MCF 10A (cell line): ENCODE measurements at regions not wholly inside any gene's neighbourhood (a gene's known extent, or its start where the extent isn't known, plus 50 kb on each side); places are given as distances from the start of the nearest gene placed in this dataset.
A peak's percentile ranks its signal among the peaks of the same experiment; 100 is the strongest.

Source experiments
- BruUV-seq: library from RNA; stranded (reverse); fragments of 400-500 nt; replicated peaks from 2 replicates; lab custom pipeline; 2021; lab: Mats Ljungman, UMichigan
- CTCF ChIA-PET: fragments of 300-600 bp; sonication (Branson Sonifier 250); formaldehyde crosslinking; extraction: SDS; loops from one replicate; lab custom pipeline; 2021; ENCODE audit warnings: antibody characterized with exemption, inconsistent platforms; lab: Yijun Ruan, JAX
- POLR2A ChIA-PET: fragments of 300-600, 350-650 bp; sonication (Branson Sonifier 250); formaldehyde crosslinking; extraction: SDS; loops from one replicate; lab custom pipeline; 2020; ENCODE audit warnings: antibody characterized with exemption, inconsistent platforms; lab: Yijun Ruan, JAX
- DNase-seq: peaks from one replicate; pipeline ENCODE4 v3.0.0-alpha.2; 2018; ENCODE audit not compliant: unreplicated experiment
- H3K27ac Mint-ChIP-seq: one replicate; pipeline ENCODE4 v1.8.0; 2022; ENCODE audit warnings: mild to moderate bottlenecking, low read depth, mixed read lengths; ENCODE audit not compliant: unreplicated experiment
- H3K27me3 Mint-ChIP-seq: one replicate; pipeline ENCODE4 v1.8.0; 2022; ENCODE audit warnings: mixed read lengths; ENCODE audit not compliant: insufficient read depth, unreplicated experiment
- H3K36me3 Mint-ChIP-seq: one replicate; pipeline ENCODE4 v1.8.0; 2022; ENCODE audit warnings: mild to moderate bottlenecking, moderate library complexity, mixed read lengths; ENCODE audit not compliant: insufficient read depth, unreplicated experiment
- H3K4me1 Mint-ChIP-seq: one replicate; pipeline ENCODE4 v1.8.0; 2022; ENCODE audit warnings: mixed read lengths; ENCODE audit not compliant: insufficient read depth, unreplicated experiment
- H3K4me3 Mint-ChIP-seq: one replicate; pipeline ENCODE4 v1.8.0; 2022; ENCODE audit warnings: mild to moderate bottlenecking, moderate library complexity, mixed read lengths; ENCODE audit not compliant: unreplicated experiment
- H3K9me3 Mint-ChIP-seq: one replicate; pipeline ENCODE4 v1.8.0; 2022; ENCODE audit warnings: mixed read lengths; ENCODE audit not compliant: unreplicated experiment
- CTCF ChIP-seq: fragments of 200-600 bp; IDR thresholded peaks from one replicate; pipeline ENCODE4 v1.8.0; 2022; ENCODE audit warnings: antibody characterized with exemption, mild to moderate bottlenecking; ENCODE audit not compliant: unreplicated experiment
- intact Hi-C: fragments of 100-400 bp; cut with micrococcal nuclease; formaldehyde crosslinking; loops from 2 replicates; pipeline ENCODE4 v1.14.1; 2022

GRCh38 chr4:131044368-131044767, 1948.4 kb downstream of the C4orf33 start:
- CTCF ChIA-PET, result no interaction called here
- DNase-seq, result no peak
- H3K4me3 Mint-ChIP-seq, result no peak overlapping the region
- no peak for TF ChIP-seq CTCF
- no TSS peak for BruUV-seq
- intact Hi-C loops, result no loop called here
- no peak overlapping the region for H3K27ac Mint-ChIP-seq
- POLR2A ChIA-PET, result no interaction called here
- H3K36me3 Mint-ChIP-seq, result no peaks in the 10 kb centered on the region
- H3K4me1 Mint-ChIP-seq, result no peaks in the 10 kb centered on the region
- no peaks in the 10 kb centered on the region for H3K9me3 Mint-ChIP-seq
- H3K27me3 Mint-ChIP-seq, result no peaks in the 10 kb centered on the region

DNA sequence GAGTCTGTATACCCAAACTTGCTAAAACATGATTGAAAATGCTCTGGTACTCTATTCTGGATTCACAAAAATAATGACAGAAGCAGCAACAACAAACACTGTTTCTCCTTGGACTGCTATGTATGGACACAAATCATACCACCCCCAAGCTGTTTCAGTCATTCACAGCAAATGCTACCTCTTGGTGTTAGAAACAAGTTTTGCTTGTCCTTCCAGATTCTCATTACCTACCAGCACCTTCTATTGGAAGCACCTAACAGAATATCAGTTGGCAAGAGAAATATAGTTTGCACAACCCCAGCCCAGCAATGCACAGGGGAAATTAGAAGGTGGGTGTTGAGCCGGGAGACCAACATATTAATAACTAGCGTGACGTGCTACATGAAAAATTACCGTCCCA, 1950.9 kb downstream of the C4orf33 start:
- H3K4me1 Mint-ChIP-seq, result no peaks in the 10 kb centered on the region
- H3K27me3 Mint-ChIP-seq, result no peaks in the 10 kb centered on the region
- intact Hi-C loops, result no loop called here
- no peaks in the 10 kb centered on the region for H3K9me3 Mint-ChIP-seq
- ChIA-PET POLR2A (interaction anchor here (0.6 to 1.0 kb wide), 2 partner anchors 8 to 45 kb away, joined by 3 to 4 read pairs; no protein-coding TSS in a partner anchor), CTCF (no interaction called here)
- no peak for TF ChIP-seq CTCF
- no peak overlapping the region for H3K4me3 Mint-ChIP-seq
- no peaks in the 10 kb centered on the region for H3K36me3 Mint-ChIP-seq
- BruUV-seq, result no TSS peak
- H3K27ac Mint-ChIP-seq, result no peak overlapping the region
- no peak for DNase-seq

DNA sequence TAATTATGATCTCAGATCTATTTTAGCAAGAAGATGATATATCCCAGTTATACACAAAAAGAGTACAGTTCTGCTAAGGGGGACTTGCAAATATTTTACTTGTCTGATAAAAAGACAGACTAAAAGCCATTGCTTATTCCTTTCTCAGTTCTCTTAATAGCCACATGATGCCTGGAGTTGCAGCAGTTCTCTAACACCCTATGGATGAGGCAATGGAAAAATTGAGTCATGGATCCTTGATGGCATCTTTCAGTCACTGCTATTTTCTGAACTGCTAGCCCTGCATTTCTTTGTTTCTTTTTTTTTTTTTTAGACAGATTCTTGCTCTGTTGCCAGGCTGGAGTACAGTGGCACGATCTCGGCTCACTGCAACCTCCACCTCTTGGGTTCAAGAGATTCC, 1956.7 kb downstream of the C4orf33 start:
- intact Hi-C loops, result no loop called here
- no TSS peak for BruUV-seq
- no peaks in the 10 kb centered on the region for H3K4me1 Mint-ChIP-seq
- TF ChIP-seq CTCF, result no peak
- no peak overlapping the region for H3K4me3 Mint-ChIP-seq
- POLR2A ChIA-PET, result no interaction called here
- H3K27me3 Mint-ChIP-seq, result no peaks in the 10 kb centered on the region
- DNase-seq, result no peak
- CTCF ChIA-PET, result interaction anchor here (2.3 kb wide), 1 partner anchor 12 kb away, joined by 5 read pairs; no protein-coding TSS in a partner anchor
- no peak overlapping the region for H3K27ac Mint-ChIP-seq
- H3K9me3 Mint-ChIP-seq, result no peaks in the 10 kb centered on the region
- H3K36me3 Mint-ChIP-seq, result no peaks in the 10 kb centered on the region

DNA sequence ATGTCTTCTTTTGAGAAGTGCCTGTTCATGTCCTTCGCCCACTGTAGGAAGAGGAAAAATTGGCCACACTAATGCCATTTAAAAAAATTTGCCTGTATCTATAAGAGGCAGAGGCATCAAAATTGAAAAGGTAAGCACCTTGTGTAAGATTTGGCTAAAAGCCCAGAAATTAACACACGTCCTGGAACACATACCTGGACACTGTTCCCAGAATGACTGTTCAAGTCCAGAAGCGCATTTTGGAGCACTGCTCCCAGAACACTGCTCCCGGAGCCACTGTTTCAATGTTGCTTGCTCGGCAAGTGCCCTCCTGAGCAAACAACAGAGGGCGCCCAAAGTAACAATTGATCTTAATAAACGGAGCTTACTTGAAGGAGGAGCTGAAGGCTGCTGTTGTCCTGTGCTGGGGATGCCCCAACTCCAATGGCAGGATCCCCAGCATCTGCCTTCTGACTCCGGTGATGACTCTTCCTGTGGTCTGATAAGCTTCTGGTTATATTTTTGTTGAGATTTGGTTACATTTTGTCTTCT, 1958.6 kb downstream of the C4orf33 start:
- no TSS peak for BruUV-seq
- POLR2A ChIA-PET, result interaction anchor here (1.0 kb wide), 1 partner anchor 8 kb away, joined by 3 read pairs; no protein-coding TSS in a partner anchor
- intact Hi-C loops, result no loop called here

More for the DNA sequence above, 1958.6 kb downstream of the C4orf33 start:
- TF ChIP-seq CTCF, result no peak
- Mint-ChIP-seq H3K27me3 (no peaks in the 10 kb centered on the region), H3K4me3 (no peak overlapping the region), H3K36me3 (no peaks in the 10 kb centered on the region), H3K4me1 (no peaks in the 10 kb centered on the region), H3K27ac (peak overlapping the region; percentile 23), H3K9me3 (no peaks in the 10 kb centered on the region)
- DNase-seq, result peak; percentile 50
- CTCF ChIA-PET, result interaction anchor here (2.3 kb wide), 1 partner anchor 10 kb away, joined by 5 read pairs; no protein-coding TSS in a partner anchor
